SK-N-SH treated with all-trans-retinoic acid at 6 μM for 48 hours (cell line): ENCODE measurements at regions not wholly inside any gene's neighbourhood (a gene's known extent, or its start where the extent isn't known, plus 50 kb on each side); places are given as distances from the start of the nearest gene placed in this dataset.

ENCODE experiments used
- ARNTL ChIP-seq: fragments of 450-650 bp; formaldehyde crosslinking; IDR thresholded peaks from 2 replicates; pipeline ENCODE4 v1.5.0; 2020; ENCODE audit warnings: low read depth, mild to moderate bottlenecking, moderate library complexity, borderline replicate concordance
- BACH2 ChIP-seq: fragments of 250-450 bp; sonication (Bioruptor Pico); IDR thresholded peaks from 2 replicates; pipeline ENCODE4 v1.9.0; 2021; ENCODE audit warnings: mild to moderate bottlenecking, borderline replicate concordance
- GLIS3 ChIP-seq: fragments of 250-450 bp; sonication (Bioruptor Pico); IDR thresholded peaks from 2 replicates; pipeline ENCODE4 v1.5.0; 2020; ENCODE audit warnings: mild to moderate bottlenecking, moderate library complexity
- ISL1 ChIP-seq: fragments of 250-450 bp; sonication (Bioruptor Pico); IDR thresholded peaks from 2 replicates; pipeline ENCODE4 v2.1.2; 2022; ENCODE audit warnings: mild to moderate bottlenecking, moderate library complexity
- OSR1 ChIP-seq: fragments of 250-450 bp; sonication (Bioruptor Pico); IDR thresholded peaks from 2 replicates; pipeline ENCODE4 v1.8.0; 2022; ENCODE audit warnings: moderate library complexity, mild to moderate bottlenecking, inconsistent platforms
- PPARA ChIP-seq: fragments of 250-450 bp; sonication (Bioruptor Pico); IDR thresholded peaks from 2 replicates; pipeline ENCODE4 v1.5.0; 2020; ENCODE audit warnings: mild to moderate bottlenecking, borderline replicate concordance
- TOX ChIP-seq: fragments of 250-450 bp; sonication (Bioruptor Pico); IDR thresholded peaks from 2 replicates; pipeline ENCODE4 v1.8.0; 2021; ENCODE audit warnings: mild to moderate bottlenecking, moderate library complexity, borderline replicate concordance
- ZC3H10 ChIP-seq: fragments of 250-450 bp; sonication (Bioruptor Pico); IDR thresholded peaks from 2 replicates; pipeline ENCODE4 v1.5.1; 2021; ENCODE audit warnings: mild to moderate bottlenecking, moderate library complexity
- ZFP3 ChIP-seq: fragments of 250-450 bp; sonication (Bioruptor Pico); IDR thresholded peaks from 2 replicates; pipeline ENCODE4 v1.5.0; 2020; ENCODE audit warnings: mild to moderate bottlenecking, moderate library complexity
- ZFP30 ChIP-seq: fragments of 450-650 bp; formaldehyde crosslinking; IDR thresholded peaks from 2 replicates; pipeline ENCODE4 v1.5.0; 2022; ENCODE audit warnings: mild to moderate bottlenecking, moderate library complexity
- ZNF565 ChIP-seq: fragments of 450-650 bp; formaldehyde crosslinking; conservative IDR thresholded peaks from 2 replicates; pipeline ENCODE4 v1.5.0; 2020; ENCODE audit warnings: low read depth, mild to moderate bottlenecking, moderate library complexity
- ZNF8 ChIP-seq: fragments of 450-650 bp; formaldehyde crosslinking; IDR thresholded peaks from 2 replicates; pipeline ENCODE4 v1.5.0; 2020; ENCODE audit warnings: mild to moderate bottlenecking, moderate library complexity
- TF ChIP-seq, protein P1 (sequence below): fragments of 250-450 bp; sonication (Bioruptor Pico); IDR thresholded peaks from 2 replicates; pipeline ENCODE4 v1.8.0; 2020; ENCODE audit warnings: mild to moderate bottlenecking, moderate library complexity, borderline replicate concordance

DNA sequence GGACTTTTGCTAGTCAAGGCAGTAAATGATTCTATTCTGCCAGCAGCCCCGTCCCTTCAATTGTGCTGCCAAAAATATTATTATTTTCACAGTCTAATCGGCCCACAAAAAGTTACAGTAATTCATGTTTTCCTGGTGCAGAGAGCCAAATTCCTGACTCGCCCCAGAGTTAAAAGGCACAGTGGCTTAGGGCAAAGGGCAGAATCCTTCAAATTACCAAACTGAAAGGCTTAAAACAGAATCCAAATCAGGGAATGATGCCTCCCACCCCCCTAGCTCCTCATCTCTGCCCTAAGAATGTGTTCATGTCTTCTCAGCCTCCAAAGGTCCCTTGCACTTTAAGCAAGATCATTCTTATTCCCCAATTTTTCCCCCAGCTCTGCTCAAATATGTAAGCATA lies 477.8 kb upstream of the PROK2 start:
- TF ChIP-seq ARNTL (CRISPR knock-in tag) = no peak
- no peak for TF ChIP-seq ZFP3 (CRISPR knock-in tag)
- no peak for TF ChIP-seq ZNF565 (CRISPR knock-in tag)
- TF ChIP-seq, protein P1, sequence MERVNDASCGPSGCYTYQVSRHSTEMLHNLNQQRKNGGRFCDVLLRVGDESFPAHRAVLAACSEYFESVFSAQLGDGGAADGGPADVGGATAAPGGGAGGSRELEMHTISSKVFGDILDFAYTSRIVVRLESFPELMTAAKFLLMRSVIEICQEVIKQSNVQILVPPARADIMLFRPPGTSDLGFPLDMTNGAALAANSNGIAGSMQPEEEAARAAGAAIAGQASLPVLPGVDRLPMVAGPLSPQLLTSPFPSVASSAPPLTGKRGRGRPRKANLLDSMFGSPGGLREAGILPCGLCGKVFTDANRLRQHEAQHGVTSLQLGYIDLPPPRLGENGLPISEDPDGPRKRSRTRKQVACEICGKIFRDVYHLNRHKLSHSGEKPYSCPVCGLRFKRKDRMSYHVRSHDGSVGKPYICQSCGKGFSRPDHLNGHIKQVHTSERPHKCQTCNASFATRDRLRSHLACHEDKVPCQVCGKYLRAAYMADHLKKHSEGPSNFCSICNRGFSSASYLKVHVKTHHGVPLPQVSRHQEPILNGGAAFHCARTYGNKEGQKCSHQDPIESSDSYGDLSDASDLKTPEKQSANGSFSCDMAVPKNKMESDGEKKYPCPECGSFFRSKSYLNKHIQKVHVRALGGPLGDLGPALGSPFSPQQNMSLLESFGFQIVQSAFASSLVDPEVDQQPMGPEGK (CRISPR knock-in tag) = no peak
- no peak for TF ChIP-seq PPARA (CRISPR knock-in tag)
- TF ChIP-seq TOX (CRISPR knock-in tag) = no peak
- no peak for TF ChIP-seq ISL1 (CRISPR knock-in tag)
- no peak for TF ChIP-seq OSR1 (CRISPR knock-in tag)
- TF ChIP-seq GLIS3 (CRISPR knock-in tag) = no peak
- no peak for TF ChIP-seq ZC3H10 (CRISPR knock-in tag)
- TF ChIP-seq ZNF8 (CRISPR knock-in tag) = no peak
- TF ChIP-seq ZFP30 (CRISPR knock-in tag) = no peak
- no peak for TF ChIP-seq BACH2 (CRISPR knock-in tag)
